HG02623 (cell line): ENCODE measurements at regions not wholly inside any gene's neighbourhood (a gene's known extent, or its start where the extent isn't known, plus 50 kb on each side); places are given as distances from the start of the nearest gene placed in this dataset.

Source experiments
- ATAC-seq: cut with Tn5 transposase; IDR thresholded peaks from one replicate; pipeline ENCODE4 v1.9.1; 2021; ENCODE audit warnings: moderate library complexity; ENCODE audit not compliant: unreplicated experiment

GRCh38 chr11:115959081-115959486 lies 454.9 kb upstream of the CADM1 start:
- no peak for ATAC-seq

- no peak for ATAC-seq
Measured at GRCh38 chr11:115958089-115959000, 454.1 kb upstream of the CADM1 start.

GRCh38 chr11:115955803-115956202 lies 451.6 kb upstream of the CADM1 start:
- ATAC-seq: no peak

GRCh38 chr11:115950660-115951059 lies 446.4 kb upstream of the CADM1 start:
- ATAC-seq: no peak

GRCh38 chr11:115944596-115944995 lies 440.4 kb upstream of the CADM1 start:
- ATAC-seq: no peak

- ATAC-seq: no peak
Measured at GRCh38 chr11:115942011-115942410, 437.8 kb upstream of the CADM1 start.

GRCh38 chr11:115941481-115941993 lies 437.3 kb upstream of the CADM1 start:
- ATAC-seq: no peak

- ATAC-seq: no peak
Measured at GRCh38 chr11:115941044-115941443, 436.8 kb upstream of the CADM1 start.

- ATAC-seq: no peak
Measured at GRCh38 chr11:115939731-115940421, 435.7 kb upstream of the CADM1 start.

- no peak for ATAC-seq
Measured at GRCh38 chr11:115939104-115939730, 435.0 kb upstream of the CADM1 start.

GRCh38 chr11:115933564-115933963 lies 429.3 kb upstream of the CADM1 start:
- ATAC-seq: no peak

- no peak for ATAC-seq
Measured at GRCh38 chr11:115931548-115932083, 427.4 kb upstream of the CADM1 start.

- no peak for ATAC-seq
Measured at GRCh38 chr11:115930886-115931547, 426.8 kb upstream of the CADM1 start.

- no peak for ATAC-seq
Measured at GRCh38 chr11:115930291-115930690, 426.1 kb upstream of the CADM1 start.

- no peak for ATAC-seq
Measured at GRCh38 chr11:115929618-115930129, 425.5 kb upstream of the CADM1 start.

- no peak for ATAC-seq
Measured at GRCh38 chr11:115928811-115929210, 424.6 kb upstream of the CADM1 start.

- ATAC-seq: peak; percentile 35
Measured at GRCh38 chr11:115927823-115928329, 423.7 kb upstream of the CADM1 start.

GRCh38 chr11:115926601-115927000 lies 422.4 kb upstream of the CADM1 start:
- ATAC-seq: no peak

- ATAC-seq: no peak
Measured at GRCh38 chr11:115926138-115926537, 421.9 kb upstream of the CADM1 start.

- ATAC-seq: no peak
Measured at GRCh38 chr11:115925568-115926090, 421.4 kb upstream of the CADM1 start.
